HEK293 (cell line): ENCODE measurements at regions not wholly inside any gene's neighbourhood (a gene's known extent, or its start where the extent isn't known, plus 50 kb on each side); places are given as distances from the start of the nearest gene placed in this dataset.
"Not testable (repeated sequence)": the region's sequence is repeated elsewhere in the genome, so short reads cannot be mapped to it uniquely, and the experiment has no call there.

Experiments used
- GFI1B ChIP-seq: fragments of 450-650 bp; formaldehyde crosslinking; IDR thresholded peaks from 2 replicates; pipeline ENCODE4 v1.5.1; 2016; ENCODE audit warnings: missing biosample characterization, missing genetic modification characterization
- YY1 ChIP-seq: fragments of 450-650 bp; formaldehyde crosslinking; IDR thresholded peaks from 2 replicates; pipeline ENCODE4 v1.5.1; 2018; ENCODE audit warnings: missing biosample characterization, missing genetic modification characterization
- ZNF112 ChIP-seq: fragments of 450-650 bp; formaldehyde crosslinking; IDR thresholded peaks from 2 replicates; pipeline ENCODE4 v1.5.0; 2017; ENCODE audit warnings: missing biosample characterization, missing genetic modification characterization
- ZNF473 ChIP-seq: fragments of 450-650 bp; formaldehyde crosslinking; IDR thresholded peaks from 2 replicates; pipeline ENCODE4 v1.5.1; 2017; ENCODE audit warnings: missing biosample characterization, missing genetic modification characterization
- ZNF510 ChIP-seq: fragments of 450-650 bp; formaldehyde crosslinking; IDR thresholded peaks from 2 replicates; pipeline ENCODE4 v1.5.1; 2018; ENCODE audit warnings: mild to moderate bottlenecking, missing genetic modification characterization, missing biosample characterization; ENCODE audit not compliant: insufficient replicate concordance
- ZNF777 ChIP-seq: fragments of 450-650 bp; formaldehyde crosslinking; IDR thresholded peaks from 2 replicates; pipeline ENCODE4 v1.5.1; 2017; ENCODE audit warnings: missing biosample characterization, missing genetic modification characterization, borderline replicate concordance
- TF ChIP-seq, protein P1 (sequence below): fragments of 450-650 bp; formaldehyde crosslinking; IDR thresholded peaks from 2 replicates; pipeline ENCODE4 v1.5.1; 2016; ENCODE audit warnings: missing biosample characterization, missing genetic modification characterization
- TF ChIP-seq, protein P2 (sequence below): fragments of 450-650 bp; formaldehyde crosslinking; IDR thresholded peaks from 2 replicates; pipeline ENCODE4 v1.5.1; 2016; ENCODE audit warnings: missing biosample characterization, missing genetic modification characterization
- TF ChIP-seq, protein P3 (sequence below): fragments of 450-650 bp; formaldehyde crosslinking; IDR thresholded peaks from 2 replicates; pipeline ENCODE4 v1.5.0; 2017; ENCODE audit warnings: missing biosample characterization, missing genetic modification characterization, borderline replicate concordance

DNA sequence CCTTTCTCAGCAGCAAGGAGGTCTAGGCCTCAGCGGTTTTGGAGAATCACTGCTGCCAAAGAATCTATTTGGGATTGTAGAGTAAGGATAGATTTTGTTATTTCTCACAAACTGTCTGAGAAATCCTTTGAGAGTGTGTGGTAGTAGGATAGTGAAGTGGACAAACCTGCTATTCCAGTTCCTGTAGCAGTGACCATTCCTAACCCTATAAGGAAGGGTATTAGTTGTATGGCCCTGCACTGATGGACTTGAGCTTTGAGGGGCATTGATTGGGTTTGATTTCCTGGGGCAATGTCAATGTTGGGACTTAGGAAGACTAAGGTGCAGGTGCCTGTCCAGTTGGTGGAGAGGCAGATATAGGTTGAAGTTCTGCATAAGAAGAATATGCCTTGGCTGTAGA is 93.6 kb upstream of the TERB2 start:
- TF ChIP-seq ZNF510, ZNF777, ZNF112, YY1, GFI1B, ZNF473 (tag by site-specific recombination): not testable (repeated sequence)
- TF ChIP-seq, protein P1, sequence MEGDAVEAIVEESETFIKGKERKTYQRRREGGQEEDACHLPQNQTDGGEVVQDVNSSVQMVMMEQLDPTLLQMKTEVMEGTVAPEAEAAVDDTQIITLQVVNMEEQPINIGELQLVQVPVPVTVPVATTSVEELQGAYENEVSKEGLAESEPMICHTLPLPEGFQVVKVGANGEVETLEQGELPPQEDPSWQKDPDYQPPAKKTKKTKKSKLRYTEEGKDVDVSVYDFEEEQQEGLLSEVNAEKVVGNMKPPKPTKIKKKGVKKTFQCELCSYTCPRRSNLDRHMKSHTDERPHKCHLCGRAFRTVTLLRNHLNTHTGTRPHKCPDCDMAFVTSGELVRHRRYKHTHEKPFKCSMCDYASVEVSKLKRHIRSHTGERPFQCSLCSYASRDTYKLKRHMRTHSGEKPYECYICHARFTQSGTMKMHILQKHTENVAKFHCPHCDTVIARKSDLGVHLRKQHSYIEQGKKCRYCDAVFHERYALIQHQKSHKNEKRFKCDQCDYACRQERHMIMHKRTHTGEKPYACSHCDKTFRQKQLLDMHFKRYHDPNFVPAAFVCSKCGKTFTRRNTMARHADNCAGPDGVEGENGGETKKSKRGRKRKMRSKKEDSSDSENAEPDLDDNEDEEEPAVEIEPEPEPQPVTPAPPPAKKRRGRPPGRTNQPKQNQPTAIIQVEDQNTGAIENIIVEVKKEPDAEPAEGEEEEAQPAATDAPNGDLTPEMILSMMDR (tag by site-specific recombination) = not testable (repeated sequence)
- TF ChIP-seq, protein P2, sequence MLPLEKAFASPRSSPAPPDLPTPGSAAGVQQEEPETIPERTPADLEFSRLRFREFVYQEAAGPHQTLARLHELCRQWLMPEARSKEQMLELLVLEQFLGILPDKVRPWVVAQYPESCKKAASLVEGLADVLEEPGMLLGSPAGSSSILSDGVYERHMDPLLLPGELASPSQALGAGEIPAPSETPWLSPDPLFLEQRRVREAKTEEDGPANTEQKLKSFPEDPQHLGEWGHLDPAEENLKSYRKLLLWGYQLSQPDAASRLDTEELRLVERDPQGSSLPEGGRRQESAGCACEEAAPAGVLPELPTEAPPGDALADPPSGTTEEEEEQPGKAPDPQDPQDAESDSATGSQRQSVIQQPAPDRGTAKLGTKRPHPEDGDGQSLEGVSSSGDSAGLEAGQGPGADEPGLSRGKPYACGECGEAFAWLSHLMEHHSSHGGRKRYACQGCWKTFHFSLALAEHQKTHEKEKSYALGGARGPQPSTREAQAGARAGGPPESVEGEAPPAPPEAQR (tag by site-specific recombination) = not testable (repeated sequence)
- TF ChIP-seq, protein P3, sequence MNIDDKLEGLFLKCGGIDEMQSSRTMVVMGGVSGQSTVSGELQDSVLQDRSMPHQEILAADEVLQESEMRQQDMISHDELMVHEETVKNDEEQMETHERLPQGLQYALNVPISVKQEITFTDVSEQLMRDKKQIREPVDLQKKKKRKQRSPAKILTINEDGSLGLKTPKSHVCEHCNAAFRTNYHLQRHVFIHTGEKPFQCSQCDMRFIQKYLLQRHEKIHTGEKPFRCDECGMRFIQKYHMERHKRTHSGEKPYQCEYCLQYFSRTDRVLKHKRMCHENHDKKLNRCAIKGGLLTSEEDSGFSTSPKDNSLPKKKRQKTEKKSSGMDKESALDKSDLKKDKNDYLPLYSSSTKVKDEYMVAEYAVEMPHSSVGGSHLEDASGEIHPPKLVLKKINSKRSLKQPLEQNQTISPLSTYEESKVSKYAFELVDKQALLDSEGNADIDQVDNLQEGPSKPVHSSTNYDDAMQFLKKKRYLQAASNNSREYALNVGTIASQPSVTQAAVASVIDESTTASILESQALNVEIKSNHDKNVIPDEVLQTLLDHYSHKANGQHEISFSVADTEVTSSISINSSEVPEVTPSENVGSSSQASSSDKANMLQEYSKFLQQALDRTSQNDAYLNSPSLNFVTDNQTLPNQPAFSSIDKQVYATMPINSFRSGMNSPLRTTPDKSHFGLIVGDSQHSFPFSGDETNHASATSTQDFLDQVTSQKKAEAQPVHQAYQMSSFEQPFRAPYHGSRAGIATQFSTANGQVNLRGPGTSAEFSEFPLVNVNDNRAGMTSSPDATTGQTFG (tag by site-specific recombination) = not testable (repeated sequence)
